Endothelial cell of umbilical vein (primary cell): ENCODE measurements at regions not wholly inside any gene's neighbourhood (a gene's known extent, or its start where the extent isn't known, plus 50 kb on each side); places are given as distances from the start of the nearest gene placed in this dataset.

ENCODE experiments used
- BruUV-seq: library from RNA; stranded (reverse); fragments of 400-500 nt; replicated peaks from 2 replicates; lab custom pipeline; 2021; lab: Mats Ljungman, UMichigan
- CTCF ChIA-PET: fragments of 300-600, 350-600 bp; sonication (Branson Sonifier 250); formaldehyde crosslinking; loops from one replicate; lab custom pipeline; 2021; ENCODE audit warnings: antibody characterized with exemption, inconsistent platforms; lab: Charles Lee
- POLR2A ChIA-PET: fragments of 300-600, 350-600 bp; sonication (Branson Sonifier 250); formaldehyde crosslinking; loops from one replicate; lab custom pipeline; 2021; ENCODE audit warnings: antibody characterized with exemption, inconsistent platforms; lab: Charles Lee
- DNase-seq: peaks from one replicate; pipeline ENCODE4 v3.0.0-alpha.2; 2011; ENCODE audit warnings: low read depth, low spot score
- FAIRE-seq: peaks from 2 replicates; lab custom pipeline; 2011; peaks lifted over from hg19 to GRCh38; lab: Jason Lieb, UNC
- H2AFZ ChIP-seq: 2 replicates; pipeline ENCODE4 v1.6.0; 2012; ENCODE audit warnings: low read depth, low read length, control low read depth, inconsistent platforms
- H3K27ac ChIP-seq: 2 replicates; pipeline ENCODE4 v1.5.1; 2011; ENCODE audit warnings: low read depth, mild to moderate bottlenecking, control low read depth, low read length, moderate library complexity; ENCODE audit not compliant: insufficient read depth
- H3K27me3 ChIP-seq, 2 experiments: 2 replicates each; pipeline versions ENCODE4 v1.6.0 to v1.6.1; 2011; ENCODE audit warnings: low read length in 2 of 2, mixed read lengths in 1 of 2; ENCODE audit not compliant: control insufficient read depth in 2 of 2, insufficient read depth in 2 of 2
- H3K36me3 ChIP-seq, 2 experiments: 2 replicates in 1 of 2; 3 replicates in 1 of 2; pipeline ENCODE4 v1.5.1; 2011; ENCODE audit warnings: low read length in 2 of 2, mild to moderate bottlenecking in 1 of 2, moderate library complexity in 1 of 2; ENCODE audit not compliant: control insufficient read depth in 2 of 2, insufficient read depth in 2 of 2; ENCODE audit errors: extremely low read depth in 1 of 2
- H3K4me1 ChIP-seq: 3 replicates; pipeline ENCODE4 v1.5.1; 2011; ENCODE audit warnings: mild to moderate bottlenecking, low read length; ENCODE audit not compliant: control insufficient read depth, insufficient read depth; ENCODE audit errors: extremely low read depth
- H3K4me2 ChIP-seq: 2 replicates; pipeline ENCODE4 v1.6.1; 2011; ENCODE audit warnings: low read length, control low read depth, mixed read lengths; ENCODE audit not compliant: insufficient read depth
- H3K4me3 ChIP-seq, 3 experiments: fragments of 200-600 bp in 1 of 3; sonication (generic), shearing (Covaris generic) in 1 of 3; replicated peaks in 1 of 3; 2 replicates each; pipeline ENCODE4 v1.5.1; 2011 to 2016; ENCODE audit warnings: control low read depth in 3 of 3, low read length in 3 of 3, mild to moderate bottlenecking in 2 of 3, inconsistent platforms in 1 of 3, low read depth in 1 of 3, moderate library complexity in 1 of 3; ENCODE audit not compliant: insufficient read depth in 1 of 3
- H3K79me2 ChIP-seq: 2 replicates; pipeline ENCODE4 v1.6.0; 2012; ENCODE audit warnings: low read length, inconsistent platforms; ENCODE audit not compliant: control insufficient read depth, insufficient read depth
- H3K9ac ChIP-seq: replicated peaks from 2 replicates; pipeline ENCODE3; 2011; ENCODE audit warnings: low read length, control low read depth; ENCODE audit not compliant: insufficient read depth; ENCODE audit errors: extremely low read depth
- H3K9me1 ChIP-seq: replicated peaks from 3 replicates; pipeline ENCODE4 v1.6.0; 2011; ENCODE audit warnings: mild to moderate bottlenecking, low read length; ENCODE audit not compliant: control insufficient read depth, insufficient read depth; ENCODE audit errors: extremely low read depth
- H3K9me3 ChIP-seq: replicated peaks from 2 replicates; pipeline ENCODE4 v1.5.1; 2012; ENCODE audit warnings: low read length, inconsistent platforms; ENCODE audit not compliant: control insufficient read depth, insufficient read depth
- H4K20me1 ChIP-seq: replicated peaks from 2 replicates; pipeline ENCODE3; 2011; ENCODE audit warnings: mild to moderate bottlenecking, low read length; ENCODE audit not compliant: control insufficient read depth, insufficient read depth; ENCODE audit errors: extremely low read depth
- EZH2 ChIP-seq: IDR thresholded peaks from 2 replicates; pipeline ENCODE4 v1.6.1; 2012; ENCODE audit warnings: borderline replicate concordance, low read depth, mild to moderate bottlenecking, moderate library complexity, low read length, inconsistent platforms; ENCODE audit not compliant: severe bottlenecking
- FOS ChIP-seq: IDR thresholded peaks from 2 replicates; pipeline ENCODE4 v1.6.1; 2011; ENCODE audit warnings: mild to moderate bottlenecking, low read length, moderate library complexity, borderline replicate concordance; ENCODE audit not compliant: insufficient read depth
- GATA2 ChIP-seq: IDR thresholded peaks from 2 replicates; pipeline ENCODE4 v1.7.0; 2011; ENCODE audit warnings: low read depth, mild to moderate bottlenecking, moderate library complexity, mixed read lengths, low read length; ENCODE audit not compliant: insufficient read length, insufficient read depth
- JUN ChIP-seq: IDR thresholded peaks from 2 replicates; pipeline ENCODE4 v1.6.1; 2011; ENCODE audit warnings: borderline replicate concordance, low read depth; ENCODE audit not compliant: insufficient read length, insufficient read depth
- MYC ChIP-seq: IDR thresholded peaks from one replicate; pipeline ENCODE4 v1.6.1; 2011; ENCODE audit warnings: mild to moderate bottlenecking, low read depth, low read length
- POLR2A ChIP-seq: IDR thresholded peaks from 2 replicates; pipeline ENCODE4 v1.6.1; 2012; ENCODE audit warnings: low read depth, mild to moderate bottlenecking, control low read depth, low read length
- POLR2AphosphoS5 ChIP-seq: IDR thresholded peaks from 2 replicates; pipeline ENCODE4 v1.6.1; 2012; ENCODE audit warnings: low read depth, mild to moderate bottlenecking, control low read depth, low read length, moderate library complexity; ENCODE audit not compliant: insufficient read depth
- dilution Hi-C: fragments of 300-500 bp; cut with MboI; formaldehyde crosslinking; loops from one replicate; pipeline ENCODE4 v1.15.0; 2019; ENCODE audit warnings: low sequenced_read_pairs; ENCODE audit not compliant: extremely low pct_ligation_motif_present
- intact Hi-C: fragments of 100-400 bp; cut with micrococcal nuclease; formaldehyde crosslinking; loops from one replicate; pipeline ENCODE4 v1.10.0; 2022
- TF ChIP-seq, protein P1 (sequence below), 2 donors: IDR thresholded peaks; 1 replicate in 1 of 2; 2 replicates in 1 of 2; pipeline ENCODE4 v1.5.1; 2011; ENCODE audit warnings: low read length in 2 of 2, mild to moderate bottlenecking in 2 of 2, moderate library complexity in 2 of 2, control low read depth in 1 of 2, inconsistent platforms in 1 of 2, low read depth in 1 of 2; ENCODE audit not compliant: insufficient read depth in 1 of 2; ENCODE audit errors: extremely low read depth in 1 of 2
- TF ChIP-seq, protein P2 (sequence below): IDR thresholded peaks from 2 replicates; pipeline ENCODE4 v1.6.1; 2011; ENCODE audit not compliant: insufficient read depth, insufficient read length

GRCh38 chr18:77339093-77339492 is 89.4 kb downstream of the GALR1 start:
- peaks cover 8% of the 10 kb centered on the region for H3K9me3 ChIP-seq
- no peaks in the 10 kb centered on the region for H3K4me1 ChIP-seq
- H3K9ac ChIP-seq: no peak overlapping the region
- no peaks in the 10 kb centered on the region for H4K20me1 ChIP-seq
- no peaks in the 10 kb centered on the region for H3K27me3 ChIP-seq
- H3K9me1 ChIP-seq: no peaks in the 10 kb centered on the region
- no peak overlapping the region for H3K4me3 ChIP-seq
- POLR2A ChIA-PET: no interaction called here
- H3K36me3 ChIP-seq: no peaks in the 10 kb centered on the region
- no peak for FAIRE-seq
- H3K79me2 ChIP-seq: no peaks in the 10 kb centered on the region
- no peak overlapping the region for H2AFZ ChIP-seq
- dilution Hi-C loops (no loop called here), intact Hi-C loops (no loop called here)
- BruUV-seq: no TSS peak
- CTCF ChIA-PET: no interaction called here
- no peak for DNase-seq
- no peak overlapping the region for H3K4me2 ChIP-seq
- no peak overlapping the region for H3K27ac ChIP-seq
- TF ChIP-seq, protein P1, sequence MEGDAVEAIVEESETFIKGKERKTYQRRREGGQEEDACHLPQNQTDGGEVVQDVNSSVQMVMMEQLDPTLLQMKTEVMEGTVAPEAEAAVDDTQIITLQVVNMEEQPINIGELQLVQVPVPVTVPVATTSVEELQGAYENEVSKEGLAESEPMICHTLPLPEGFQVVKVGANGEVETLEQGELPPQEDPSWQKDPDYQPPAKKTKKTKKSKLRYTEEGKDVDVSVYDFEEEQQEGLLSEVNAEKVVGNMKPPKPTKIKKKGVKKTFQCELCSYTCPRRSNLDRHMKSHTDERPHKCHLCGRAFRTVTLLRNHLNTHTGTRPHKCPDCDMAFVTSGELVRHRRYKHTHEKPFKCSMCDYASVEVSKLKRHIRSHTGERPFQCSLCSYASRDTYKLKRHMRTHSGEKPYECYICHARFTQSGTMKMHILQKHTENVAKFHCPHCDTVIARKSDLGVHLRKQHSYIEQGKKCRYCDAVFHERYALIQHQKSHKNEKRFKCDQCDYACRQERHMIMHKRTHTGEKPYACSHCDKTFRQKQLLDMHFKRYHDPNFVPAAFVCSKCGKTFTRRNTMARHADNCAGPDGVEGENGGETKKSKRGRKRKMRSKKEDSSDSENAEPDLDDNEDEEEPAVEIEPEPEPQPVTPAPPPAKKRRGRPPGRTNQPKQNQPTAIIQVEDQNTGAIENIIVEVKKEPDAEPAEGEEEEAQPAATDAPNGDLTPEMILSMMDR (IDR thresholded peaks at IDR 0.05; ENCODE audit: extremely low read depth in 1 of 2, insufficient read depth in 1 of 2, low read depth in 1 of 2, low read length in 2 of 2): no peak
- TF ChIP-seq EZH2 (no peak), JUN (no peak), GATA2 (no peak), FOS (no peak), POLR2AphosphoS5 (no peak), POLR2A (no peak), MYC (no peak)
- TF ChIP-seq, protein P2, sequence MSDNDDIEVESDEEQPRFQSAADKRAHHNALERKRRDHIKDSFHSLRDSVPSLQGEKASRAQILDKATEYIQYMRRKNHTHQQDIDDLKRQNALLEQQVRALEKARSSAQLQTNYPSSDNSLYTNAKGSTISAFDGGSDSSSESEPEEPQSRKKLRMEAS: no peak
